Activated T-cell treated with anti-CD3 and anti-CD28 coated beads for 1 hour (primary cell): ENCODE measurements at regions not wholly inside any gene's neighbourhood (a gene's known extent, or its start where the extent isn't known, plus 50 kb on each side); places are given as distances from the start of the nearest gene placed in this dataset.

Experiments used
- DNase-seq: peaks from one replicate; pipeline ENCODE4 v3.0.0-alpha.2; 2020; ENCODE audit warnings: low read depth

DNA sequence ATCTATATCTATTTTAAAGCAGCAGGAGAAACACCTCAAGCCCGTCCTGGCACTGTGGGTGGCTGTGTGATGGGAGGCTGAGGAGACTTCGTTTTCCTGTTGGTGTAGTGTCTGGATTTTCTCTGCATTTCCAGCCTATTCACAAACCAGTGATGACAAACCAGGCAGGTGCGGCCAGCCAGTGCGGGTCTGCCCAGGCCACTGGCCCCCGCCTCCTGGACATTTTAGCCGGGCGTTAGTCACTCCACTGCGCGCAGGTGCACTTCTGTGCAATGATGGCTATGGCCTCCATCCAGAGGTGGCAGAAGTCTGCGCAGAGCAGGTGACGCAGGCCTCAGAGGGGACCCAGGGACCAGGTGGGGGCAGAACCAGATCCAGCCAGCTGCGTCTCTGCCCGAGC is 64.9 kb upstream of the PITRM1 start:
- no peak for DNase-seq

- no peak for DNase-seq
These were observed 64.2 kb upstream of the PITRM1 start for GRCh38 chr10:3236644-3237404.

GRCh38 chr10:3235996-3236510 is 63.5 kb upstream of the PITRM1 start:
- no peak for DNase-seq

DNA sequence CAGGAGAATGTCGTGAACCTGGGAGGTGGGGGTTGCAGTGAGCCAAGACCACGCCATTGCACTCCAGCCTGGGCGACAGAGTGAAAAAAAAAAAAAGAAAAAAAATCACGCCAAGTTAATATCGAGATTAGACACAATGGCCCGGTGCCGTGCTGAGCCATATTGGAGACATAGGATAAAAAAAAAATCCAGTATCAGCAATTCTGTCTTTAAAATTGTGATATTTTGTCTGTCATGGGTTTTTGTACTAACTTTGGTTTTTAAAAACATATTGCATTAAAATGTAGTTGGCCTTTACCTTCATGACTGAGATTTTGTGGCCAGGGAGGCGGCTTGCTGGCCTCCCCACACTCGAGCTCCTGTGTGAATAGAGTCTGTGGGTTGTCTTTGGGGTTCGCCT is 62.8 kb upstream of the PITRM1 start:
- no peak for DNase-seq

GRCh38 chr10:3233486-3233990 is 61.0 kb upstream of the PITRM1 start:
- DNase-seq: no peak

DNA sequence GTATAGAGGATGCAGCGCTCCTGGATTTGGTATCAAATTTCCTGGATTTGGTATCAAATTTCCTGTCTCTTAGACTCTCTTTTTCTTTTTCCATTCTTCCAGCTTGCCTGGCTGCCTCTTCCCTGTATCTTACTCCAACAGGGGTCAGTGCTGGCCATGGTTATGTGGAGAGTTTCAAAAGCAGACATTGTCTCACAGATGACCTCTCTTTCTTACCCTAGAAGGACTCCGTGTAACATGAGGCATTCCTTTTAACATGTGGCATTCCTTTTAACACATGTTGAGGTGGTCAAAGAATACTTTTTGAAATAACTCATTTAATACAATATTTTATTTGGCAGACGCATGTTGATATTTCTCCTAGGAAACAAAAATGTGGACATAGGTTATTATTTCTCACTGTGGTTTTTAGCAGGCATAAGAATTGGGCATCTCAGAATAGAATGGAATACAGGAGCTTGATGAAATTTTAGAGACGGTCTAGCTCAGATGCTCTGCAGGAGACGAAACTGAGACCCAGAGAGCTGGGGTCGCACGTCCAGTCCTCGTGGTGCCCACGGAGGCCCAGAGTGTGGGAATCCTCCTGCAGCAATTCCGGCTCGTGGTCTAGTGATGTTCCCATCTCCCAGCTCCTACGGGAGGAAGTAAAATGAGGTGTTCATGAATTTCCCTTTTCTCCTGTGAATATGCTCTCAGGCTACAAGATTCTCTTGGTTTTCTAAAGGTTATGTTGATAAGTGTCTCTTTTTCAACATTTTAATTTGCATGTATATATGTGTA is 59.6 kb upstream of the PITRM1 start:
- no peak for DNase-seq

- no peak for DNase-seq
These were observed 57.2 kb upstream of the PITRM1 start for GRCh38 chr10:3229815-3230214.

DNA sequence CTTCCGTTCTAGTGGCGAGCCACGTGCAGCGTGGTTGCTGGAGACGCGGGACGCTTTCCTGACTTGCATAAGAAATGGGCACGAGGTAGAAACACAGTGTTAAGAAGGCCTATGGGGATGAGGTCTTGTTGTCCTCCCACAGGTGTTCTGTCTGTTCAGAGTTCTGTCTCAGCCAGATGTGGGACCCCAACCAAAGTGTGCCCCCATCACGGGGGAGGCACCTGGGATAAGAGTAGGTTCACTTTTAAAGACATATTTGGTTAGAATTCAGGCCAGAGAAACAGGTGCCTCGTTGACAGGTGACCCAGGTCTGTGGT is 56.0 kb upstream of the PITRM1 start:
- no peak for DNase-seq

- DNase-seq: no peak
These were observed 54.6 kb upstream of the PITRM1 start for GRCh38 chr10:3226960-3227744.

- DNase-seq: no peak
These were observed 53.0 kb upstream of the PITRM1 start for GRCh38 chr10:3225561-3225960.

DNA sequence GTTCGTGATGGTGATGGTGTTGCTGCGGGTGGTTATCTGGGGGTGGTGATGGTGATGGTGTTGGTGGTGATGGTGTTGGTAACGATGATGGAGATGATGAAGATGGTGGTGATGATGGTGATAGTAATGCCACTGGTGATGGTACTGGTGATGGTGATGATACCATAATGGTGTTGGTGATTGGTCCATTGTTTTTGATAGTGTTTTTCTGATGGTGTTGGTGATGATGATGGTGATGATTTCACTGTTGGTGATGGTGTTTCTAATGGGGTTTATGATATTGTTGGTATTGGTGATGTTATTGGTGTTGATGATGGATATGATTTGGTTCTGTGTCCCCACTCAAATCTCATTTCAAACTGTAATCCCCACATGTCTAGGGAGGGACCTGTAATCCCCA is 51.7 kb upstream of the PITRM1 start:
- DNase-seq: no peak

DNA sequence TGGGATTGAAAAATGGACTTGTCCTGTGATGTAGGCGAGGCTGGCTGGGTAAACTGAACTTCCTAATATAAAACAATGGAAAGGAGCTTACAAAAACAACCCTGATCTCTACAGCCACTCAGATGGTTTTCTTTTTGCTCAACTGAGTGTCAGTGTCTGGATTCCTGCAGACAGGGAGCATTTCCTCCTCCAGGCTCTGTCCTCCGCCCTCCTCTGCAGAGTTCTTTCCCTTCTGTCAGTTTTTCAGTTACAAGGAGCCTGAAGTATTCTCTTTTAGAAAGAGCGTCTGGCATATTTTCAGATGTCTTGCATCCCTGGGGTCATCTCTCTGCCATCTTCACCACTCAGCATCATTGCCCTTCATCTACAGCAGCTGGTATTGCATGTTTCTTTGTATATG is 50.0 kb upstream of the PITRM1 start:
- no peak for DNase-seq
